IMR-90 (cell line): ENCODE measurements at regions not wholly inside any gene's neighbourhood (a gene's known extent, or its start where the extent isn't known, plus 50 kb on each side); places are given as distances from the start of the nearest gene placed in this dataset.

Source experiments
- CTCF ChIP-seq: conservative IDR thresholded peaks from 2 replicates; pipeline ENCODE4 v1.5.1; 2012; ENCODE audit warnings: mild to moderate bottlenecking, low read depth, low read length, improper control_type of control experiment
- MAZ ChIP-seq: IDR thresholded peaks from 2 replicates; pipeline ENCODE4 v1.6.1; 2012; ENCODE audit warnings: low read depth, mild to moderate bottlenecking, low read length, improper control_type of control experiment, moderate library complexity, borderline replicate concordance
- POLR2A ChIP-seq: IDR thresholded peaks from 2 replicates; pipeline ENCODE4 v1.6.1; 2012; ENCODE audit warnings: mild to moderate bottlenecking, low read depth, low read length
- RAD21 ChIP-seq: IDR thresholded peaks from 2 replicates; pipeline ENCODE4 v1.6.1; 2012; ENCODE audit warnings: low read length, improper control_type of control experiment
- RCOR1 ChIP-seq: IDR thresholded peaks from 2 replicates; pipeline ENCODE4 v1.6.1; 2012; ENCODE audit warnings: mild to moderate bottlenecking, low read length, improper control_type of control experiment; ENCODE audit not compliant: insufficient replicate concordance
- RFX5 ChIP-seq: IDR thresholded peaks from 2 replicates; pipeline ENCODE4 v1.8.0; 2012; ENCODE audit warnings: low read depth, mild to moderate bottlenecking, low read length, moderate library complexity
- SMC3 ChIP-seq: fragments of 150-350 bp; IDR thresholded peaks from 2 replicates; pipeline ENCODE4 v1.6.1; 2016; ENCODE audit warnings: low read depth, mild to moderate bottlenecking, antibody characterized with exemption, low read length, moderate library complexity

DNA sequence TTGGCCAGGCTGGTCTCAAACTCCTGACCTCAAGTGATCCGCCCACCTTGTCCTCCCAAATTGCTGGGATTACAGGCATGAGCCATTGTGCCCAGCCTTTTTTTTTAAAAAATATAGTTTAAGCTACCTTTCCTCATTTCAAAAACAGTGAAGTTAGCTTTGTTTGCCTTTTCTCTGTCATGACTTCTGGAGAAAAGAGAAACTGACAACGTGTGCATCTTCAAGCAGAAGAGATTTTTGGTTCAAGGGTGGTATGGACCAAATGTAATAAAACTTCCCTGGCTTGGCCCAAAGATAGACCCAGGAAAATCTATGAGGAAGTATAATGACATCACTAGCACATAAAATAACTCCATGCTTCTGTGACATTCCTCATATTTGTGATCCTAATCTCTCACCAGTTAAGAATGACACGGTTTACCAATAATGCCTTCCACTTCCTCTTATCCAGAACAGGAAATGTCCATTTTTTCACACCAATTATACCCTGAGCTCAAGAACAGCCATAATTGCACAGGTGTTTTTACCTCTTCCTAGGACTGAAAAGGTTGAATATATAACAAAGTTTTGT is 781.2 kb upstream of the NR2F2 start:
- TF ChIP-seq MAZ (no peak), POLR2A (no peak), RCOR1 (no peak), CTCF (no peak), SMC3 (no peak), RFX5 (no peak), RAD21 (no peak)
